ENCODE measurements at regions not wholly inside any gene's neighbourhood (a gene's known extent, or its start where the extent isn't known, plus 50 kb on each side); places are given as distances from the start of the nearest gene placed in this dataset.

GRCh38 chr9:118896324-118897000, 472.8 kb downstream of the BRINP1 start:
- Histone ChIP-seq H3K27me3 (ENCODE audit: control insufficient read depth, insufficient read depth, low read length) (no peaks in the 10 kb centered on the region), H3K4me3 (ENCODE audit: low read length) (no peak overlapping the region), H3K4me1 (ENCODE audit: control insufficient read depth, insufficient read depth, low read length) (no peaks in the 10 kb centered on the region), H3K9ac (ENCODE audit: low read length) (no peak overlapping the region), H3K9me3 (ENCODE audit: control insufficient read depth, low read length) (no peaks in the 10 kb centered on the region), H3K36me3 (ENCODE audit: control insufficient read depth, insufficient read depth, low read length) (no peaks in the 10 kb centered on the region)

GRCh38 chr9:118918180-118918579, 451.1 kb downstream of the BRINP1 start:
- H3K4me3 ChIP-seq (ENCODE audit: low read length) = no peak overlapping the region
- no peak overlapping the region for H3K9ac ChIP-seq (ENCODE audit: low read length)
- no peaks in the 10 kb centered on the region for H3K27me3 ChIP-seq (ENCODE audit: control insufficient read depth, insufficient read depth, low read length)
- no peaks in the 10 kb centered on the region for H3K4me1 ChIP-seq (ENCODE audit: control insufficient read depth, insufficient read depth, low read length)
- H3K9me3 ChIP-seq (ENCODE audit: control insufficient read depth, low read length) = no peaks in the 10 kb centered on the region
- H3K36me3 ChIP-seq (ENCODE audit: control insufficient read depth, insufficient read depth, low read length) = no peaks in the 10 kb centered on the region

DNA sequence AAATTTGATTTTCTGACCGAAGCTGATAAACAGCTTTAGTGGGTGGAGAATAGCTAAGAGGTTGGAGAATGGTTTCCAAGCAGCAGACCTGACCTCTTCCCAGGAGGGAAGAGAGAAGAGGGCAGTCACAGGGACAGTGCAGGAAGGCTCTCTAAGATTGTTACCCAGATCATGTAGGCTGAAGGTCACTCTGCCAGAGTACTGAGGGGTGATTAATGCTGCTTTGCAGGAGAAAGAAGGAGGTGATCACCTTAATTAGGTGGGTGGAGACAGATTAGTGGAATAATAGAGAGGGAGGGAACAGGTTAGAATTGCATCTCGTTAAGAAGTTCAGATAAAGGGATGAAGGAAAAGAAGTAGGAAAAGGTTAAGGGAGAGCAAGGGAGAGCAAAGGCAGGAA, 440.5 kb downstream of the BRINP1 start:
- Histone ChIP-seq H3K36me3 (ENCODE audit: control insufficient read depth, insufficient read depth, low read length) (no peaks in the 10 kb centered on the region), H3K4me3 (ENCODE audit: low read length) (no peak overlapping the region), H3K27me3 (ENCODE audit: control insufficient read depth, insufficient read depth, low read length) (no peaks in the 10 kb centered on the region), H3K9me3 (ENCODE audit: control insufficient read depth, low read length) (no peaks in the 10 kb centered on the region), H3K9ac (ENCODE audit: low read length) (no peak overlapping the region), H3K4me1 (ENCODE audit: control insufficient read depth, insufficient read depth, low read length) (no peaks in the 10 kb centered on the region)

- no peak overlapping the region for H3K4me3 ChIP-seq (ENCODE audit: low read length)
- no peak overlapping the region for H3K9ac ChIP-seq (ENCODE audit: low read length)
- H3K4me1 ChIP-seq (ENCODE audit: control insufficient read depth, insufficient read depth, low read length) = no peaks in the 10 kb centered on the region
- H3K27me3 ChIP-seq (ENCODE audit: control insufficient read depth, insufficient read depth, low read length) = no peaks in the 10 kb centered on the region
- H3K9me3 ChIP-seq (ENCODE audit: control insufficient read depth, low read length) = no peaks in the 10 kb centered on the region
- H3K36me3 ChIP-seq (ENCODE audit: control insufficient read depth, insufficient read depth, low read length) = no peaks in the 10 kb centered on the region
Measured at GRCh38 chr9:118929287-118929686, 439.9 kb downstream of the BRINP1 start.

DNA sequence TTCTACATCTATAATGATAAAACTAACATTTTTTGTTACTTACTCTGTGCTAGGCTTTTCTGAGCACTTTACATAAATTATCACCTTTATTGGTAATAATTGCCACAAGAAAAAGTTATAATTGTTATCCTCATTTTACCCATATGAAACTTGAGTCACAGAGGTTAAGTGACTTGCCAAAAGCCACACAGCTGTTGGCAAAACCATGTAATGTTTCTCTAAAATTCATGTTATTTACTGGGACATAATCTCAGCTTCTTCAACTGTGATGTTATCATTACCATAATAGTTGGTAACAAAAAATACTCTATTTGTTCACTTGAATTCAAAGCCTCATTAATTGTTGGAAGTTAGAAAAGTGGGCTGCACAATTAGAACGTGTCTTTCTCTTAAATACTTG, 437.3 kb downstream of the BRINP1 start:
- Histone ChIP-seq H3K9ac (ENCODE audit: low read length) (no peak overlapping the region), H3K4me3 (ENCODE audit: low read length) (no peak overlapping the region), H3K27me3 (ENCODE audit: control insufficient read depth, insufficient read depth, low read length) (no peaks in the 10 kb centered on the region), H3K9me3 (ENCODE audit: control insufficient read depth, low read length) (no peaks in the 10 kb centered on the region), H3K36me3 (ENCODE audit: control insufficient read depth, insufficient read depth, low read length) (no peaks in the 10 kb centered on the region), H3K4me1 (ENCODE audit: control insufficient read depth, insufficient read depth, low read length) (no peaks in the 10 kb centered on the region)

- Histone ChIP-seq H3K4me1 (ENCODE audit: control insufficient read depth, insufficient read depth, low read length) (no peaks in the 10 kb centered on the region), H3K36me3 (ENCODE audit: control insufficient read depth, insufficient read depth, low read length) (no peaks in the 10 kb centered on the region), H3K9ac (ENCODE audit: low read length) (no peak overlapping the region), H3K27me3 (ENCODE audit: control insufficient read depth, insufficient read depth, low read length) (no peaks in the 10 kb centered on the region), H3K9me3 (ENCODE audit: control insufficient read depth, low read length) (no peaks in the 10 kb centered on the region), H3K4me3 (ENCODE audit: low read length) (no peak overlapping the region)
Measured at GRCh38 chr9:118938581-118938980, 430.7 kb downstream of the BRINP1 start.

GRCh38 chr9:118940473-118940872, 428.8 kb downstream of the BRINP1 start:
- no peaks in the 10 kb centered on the region for H3K9me3 ChIP-seq (ENCODE audit: control insufficient read depth, low read length)
- H3K27me3 ChIP-seq (ENCODE audit: control insufficient read depth, insufficient read depth, low read length) = no peaks in the 10 kb centered on the region
- H3K4me1 ChIP-seq (ENCODE audit: control insufficient read depth, insufficient read depth, low read length) = no peaks in the 10 kb centered on the region
- H3K4me3 ChIP-seq (ENCODE audit: low read length) = no peak overlapping the region
- no peaks in the 10 kb centered on the region for H3K36me3 ChIP-seq (ENCODE audit: control insufficient read depth, insufficient read depth, low read length)
- no peak overlapping the region for H3K9ac ChIP-seq (ENCODE audit: low read length)

- H3K9me3 ChIP-seq (ENCODE audit: control insufficient read depth, low read length) = no peaks in the 10 kb centered on the region
- H3K9ac ChIP-seq (ENCODE audit: low read length) = no peak overlapping the region
- H3K36me3 ChIP-seq (ENCODE audit: control insufficient read depth, insufficient read depth, low read length) = no peaks in the 10 kb centered on the region
- no peaks in the 10 kb centered on the region for H3K27me3 ChIP-seq (ENCODE audit: control insufficient read depth, insufficient read depth, low read length)
- H3K4me1 ChIP-seq (ENCODE audit: control insufficient read depth, insufficient read depth, low read length) = no peaks in the 10 kb centered on the region
- H3K4me3 ChIP-seq (ENCODE audit: low read length) = no peak overlapping the region
Measured at GRCh38 chr9:118946669-118947068, 422.6 kb downstream of the BRINP1 start.

DNA sequence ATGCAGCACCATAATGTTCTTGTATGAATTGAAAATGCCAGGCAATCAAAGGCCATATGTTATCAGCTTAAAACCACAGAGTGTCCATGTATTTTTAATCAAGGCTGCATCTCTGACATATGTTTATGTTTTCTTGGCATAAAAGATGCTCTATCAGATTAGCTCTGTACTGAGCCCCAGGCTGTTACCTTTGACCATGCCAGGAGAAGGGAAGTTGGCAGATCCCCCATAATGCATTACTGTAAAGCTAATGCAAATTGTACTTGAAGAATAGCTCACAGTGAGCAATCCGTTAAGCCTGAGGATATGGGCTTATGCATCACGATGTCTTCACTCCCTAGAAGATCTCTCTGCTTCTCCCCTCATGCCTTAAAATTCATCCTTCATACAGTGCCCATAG, 414.4 kb downstream of the BRINP1 start:
- Histone ChIP-seq H3K9me3 (ENCODE audit: control insufficient read depth, low read length) (no peaks in the 10 kb centered on the region), H3K9ac (ENCODE audit: low read length) (no peak overlapping the region), H3K36me3 (ENCODE audit: control insufficient read depth, insufficient read depth, low read length) (no peaks in the 10 kb centered on the region), H3K4me1 (ENCODE audit: control insufficient read depth, insufficient read depth, low read length) (no peaks in the 10 kb centered on the region), H3K4me3 (ENCODE audit: low read length) (no peak overlapping the region), H3K27me3 (ENCODE audit: control insufficient read depth, insufficient read depth, low read length) (no peaks in the 10 kb centered on the region)

GRCh38 chr9:118957585-118957984, 411.6 kb downstream of the BRINP1 start:
- Histone ChIP-seq H3K4me1 (ENCODE audit: control insufficient read depth, insufficient read depth, low read length) (no peaks in the 10 kb centered on the region), H3K9ac (ENCODE audit: low read length) (no peak overlapping the region), H3K27me3 (ENCODE audit: control insufficient read depth, insufficient read depth, low read length) (no peaks in the 10 kb centered on the region)

GRCh38 chr9:118959366-118959765, 409.9 kb downstream of the BRINP1 start:
- Histone ChIP-seq H3K9ac (ENCODE audit: low read length) (no peak overlapping the region), H3K4me1 (ENCODE audit: control insufficient read depth, insufficient read depth, low read length) (no peaks in the 10 kb centered on the region), H3K27me3 (ENCODE audit: control insufficient read depth, insufficient read depth, low read length) (no peaks in the 10 kb centered on the region)

More at GRCh38 chr9:118957585-118957984, 411.6 kb downstream of the BRINP1 start:
- Histone ChIP-seq H3K36me3 (ENCODE audit: control insufficient read depth, insufficient read depth, low read length) (no peaks in the 10 kb centered on the region), H3K4me3 (ENCODE audit: low read length) (no peak overlapping the region), H3K9me3 (ENCODE audit: control insufficient read depth, low read length) (no peaks in the 10 kb centered on the region)

GRCh38 chr9:118961857-118962256, 407.4 kb downstream of the BRINP1 start:
- Histone ChIP-seq H3K4me3 (ENCODE audit: low read length) (no peak overlapping the region), H3K4me1 (ENCODE audit: control insufficient read depth, insufficient read depth, low read length) (no peaks in the 10 kb centered on the region), H3K9ac (ENCODE audit: low read length) (no peak overlapping the region), H3K27me3 (ENCODE audit: control insufficient read depth, insufficient read depth, low read length) (no peaks in the 10 kb centered on the region), H3K36me3 (ENCODE audit: control insufficient read depth, insufficient read depth, low read length) (no peaks in the 10 kb centered on the region), H3K9me3 (ENCODE audit: control insufficient read depth, low read length) (no peaks in the 10 kb centered on the region)

More at GRCh38 chr9:118959366-118959765, 409.9 kb downstream of the BRINP1 start:
- H3K9me3 ChIP-seq (ENCODE audit: control insufficient read depth, low read length) = no peaks in the 10 kb centered on the region
- no peak overlapping the region for H3K4me3 ChIP-seq (ENCODE audit: low read length)
- H3K36me3 ChIP-seq (ENCODE audit: control insufficient read depth, insufficient read depth, low read length) = no peaks in the 10 kb centered on the region

DNA sequence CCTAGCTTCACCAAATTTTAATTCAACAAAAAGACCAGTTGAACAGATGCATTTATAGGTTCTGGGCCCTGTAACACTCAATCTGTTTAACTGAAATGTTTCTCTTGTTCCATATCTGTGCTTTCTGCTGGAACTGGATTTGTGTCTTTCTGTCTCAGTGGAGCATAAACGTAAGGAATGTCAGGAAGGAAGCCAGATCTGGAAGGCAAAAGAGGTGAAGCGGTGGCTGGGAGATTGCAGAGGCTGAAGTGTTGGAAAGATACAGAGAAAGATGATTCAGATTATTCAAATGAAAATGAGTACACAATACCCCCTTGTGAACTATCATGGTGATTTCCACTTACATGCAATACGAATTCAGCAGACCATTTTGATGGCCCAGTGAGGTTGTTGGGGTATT, 406.8 kb downstream of the BRINP1 start:
- no peaks in the 10 kb centered on the region for H3K27me3 ChIP-seq (ENCODE audit: control insufficient read depth, insufficient read depth, low read length)
- H3K36me3 ChIP-seq (ENCODE audit: control insufficient read depth, insufficient read depth, low read length) = no peaks in the 10 kb centered on the region
- H3K9me3 ChIP-seq (ENCODE audit: control insufficient read depth, low read length) = no peaks in the 10 kb centered on the region
- no peak overlapping the region for H3K9ac ChIP-seq (ENCODE audit: low read length)
- no peaks in the 10 kb centered on the region for H3K4me1 ChIP-seq (ENCODE audit: control insufficient read depth, insufficient read depth, low read length)
- no peak overlapping the region for H3K4me3 ChIP-seq (ENCODE audit: low read length)

Data from mucosa of stomach (tissue), 1 donor.